Tibial nerve (tissue), 4 donors: ENCODE measurements at regions not wholly inside any gene's neighbourhood (a gene's known extent, or its start where the extent isn't known, plus 50 kb on each side); places are given as distances from the start of the nearest gene placed in this dataset.
"Not testable (repeated sequence)": the region's sequence is repeated elsewhere in the genome, so short reads cannot be mapped to it uniquely, and the experiment has no call there.

Experiments used
- EP300 ChIP-seq, 2 donors: sonication (generic); formaldehyde crosslinking; IDR thresholded peaks; one replicate each; pipeline ENCODE4 v1.6.1; 2017; ENCODE audit warnings: antibody characterized with exemption in 2 of 2, mild to moderate bottlenecking in 1 of 2
- POLR2A ChIP-seq, 2 donors: fragments of 450-650 bp; IDR thresholded peaks; one replicate each; pipeline ENCODE4 v1.6.1; 2017; ENCODE audit warnings: antibody characterized with exemption in 2 of 2, mild to moderate bottlenecking in 2 of 2, moderate library complexity in 2 of 2
- TF ChIP-seq, protein P1 (sequence below), 5 experiments: fragments of 200-600 bp in 3 of 5; fragments of 450-650 bp in 2 of 5; sonication (generic) in 3 of 5; IDR thresholded peaks; one replicate each; pipeline ENCODE4 v1.5.1; 2016 to 2019; ENCODE audit warnings: antibody characterized with exemption in 5 of 5, mild to moderate bottlenecking in 3 of 5, moderate library complexity in 2 of 5

GRCh38 chr1:145541246-145541645 is 66.5 kb upstream of the GPR89A start:
- TF ChIP-seq, protein P1, sequence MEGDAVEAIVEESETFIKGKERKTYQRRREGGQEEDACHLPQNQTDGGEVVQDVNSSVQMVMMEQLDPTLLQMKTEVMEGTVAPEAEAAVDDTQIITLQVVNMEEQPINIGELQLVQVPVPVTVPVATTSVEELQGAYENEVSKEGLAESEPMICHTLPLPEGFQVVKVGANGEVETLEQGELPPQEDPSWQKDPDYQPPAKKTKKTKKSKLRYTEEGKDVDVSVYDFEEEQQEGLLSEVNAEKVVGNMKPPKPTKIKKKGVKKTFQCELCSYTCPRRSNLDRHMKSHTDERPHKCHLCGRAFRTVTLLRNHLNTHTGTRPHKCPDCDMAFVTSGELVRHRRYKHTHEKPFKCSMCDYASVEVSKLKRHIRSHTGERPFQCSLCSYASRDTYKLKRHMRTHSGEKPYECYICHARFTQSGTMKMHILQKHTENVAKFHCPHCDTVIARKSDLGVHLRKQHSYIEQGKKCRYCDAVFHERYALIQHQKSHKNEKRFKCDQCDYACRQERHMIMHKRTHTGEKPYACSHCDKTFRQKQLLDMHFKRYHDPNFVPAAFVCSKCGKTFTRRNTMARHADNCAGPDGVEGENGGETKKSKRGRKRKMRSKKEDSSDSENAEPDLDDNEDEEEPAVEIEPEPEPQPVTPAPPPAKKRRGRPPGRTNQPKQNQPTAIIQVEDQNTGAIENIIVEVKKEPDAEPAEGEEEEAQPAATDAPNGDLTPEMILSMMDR (IDR thresholded peaks at IDR 0.05), result not testable (repeated sequence)
- TF ChIP-seq POLR2A, EP300 (IDR thresholded peaks at IDR 0.05): not testable (repeated sequence)
